Lower lobe of right lung (tissue), 2 donors: ENCODE measurements at regions not wholly inside any gene's neighbourhood (a gene's known extent, or its start where the extent isn't known, plus 50 kb on each side); places are given as distances from the start of the nearest gene placed in this dataset.

Experiments
- ATAC-seq, 2 donors: fragments of 200-7000 bp; cut with Tn5 transposase; one replicate each; pipeline ENCODE4 v1.9.1; 2020 to 2022; ENCODE audit warnings: mild to moderate bottlenecking in 2 of 2, moderate library complexity in 2 of 2
- DNase-seq: peaks from one replicate; pipeline ENCODE4 v3.0.0-alpha.2; 2020
- H3K27ac ChIP-seq: fragments of 200-600 bp; one replicate; pipeline ENCODE4 v1.8.0; 2022
- H3K27me3 ChIP-seq: fragments of 200-600 bp; one replicate; pipeline ENCODE4 v1.8.0; 2022; ENCODE audit warnings: low read depth
- H3K36me3 ChIP-seq: fragments of 200-600 bp; one replicate; pipeline ENCODE4 v1.8.0; 2022; ENCODE audit warnings: mild to moderate bottlenecking
- H3K4me1 ChIP-seq: fragments of 200-600 bp; one replicate; pipeline ENCODE4 v1.8.0; 2022
- H3K4me3 ChIP-seq: fragments of 200-600 bp; one replicate; pipeline ENCODE4 v1.8.0; 2022; ENCODE audit warnings: mild to moderate bottlenecking
- H3K9me3 ChIP-seq: fragments of 200-600 bp; one replicate; pipeline ENCODE4 v1.8.0; 2022
- intact Hi-C: fragments of 100-400 bp; cut with DNase I; formaldehyde crosslinking; loops from one replicate; pipeline ENCODE4 v1.11.0; 2022
- TF ChIP-seq, protein P1 (sequence below): fragments of 200-600 bp; IDR thresholded peaks from one replicate; pipeline ENCODE4 v1.8.0; 2022; ENCODE audit warnings: antibody characterized with exemption, mild to moderate bottlenecking
- donor health status: DM: no; HTN: yes; CAD: no; lungs with severe emphysema.

DNA sequence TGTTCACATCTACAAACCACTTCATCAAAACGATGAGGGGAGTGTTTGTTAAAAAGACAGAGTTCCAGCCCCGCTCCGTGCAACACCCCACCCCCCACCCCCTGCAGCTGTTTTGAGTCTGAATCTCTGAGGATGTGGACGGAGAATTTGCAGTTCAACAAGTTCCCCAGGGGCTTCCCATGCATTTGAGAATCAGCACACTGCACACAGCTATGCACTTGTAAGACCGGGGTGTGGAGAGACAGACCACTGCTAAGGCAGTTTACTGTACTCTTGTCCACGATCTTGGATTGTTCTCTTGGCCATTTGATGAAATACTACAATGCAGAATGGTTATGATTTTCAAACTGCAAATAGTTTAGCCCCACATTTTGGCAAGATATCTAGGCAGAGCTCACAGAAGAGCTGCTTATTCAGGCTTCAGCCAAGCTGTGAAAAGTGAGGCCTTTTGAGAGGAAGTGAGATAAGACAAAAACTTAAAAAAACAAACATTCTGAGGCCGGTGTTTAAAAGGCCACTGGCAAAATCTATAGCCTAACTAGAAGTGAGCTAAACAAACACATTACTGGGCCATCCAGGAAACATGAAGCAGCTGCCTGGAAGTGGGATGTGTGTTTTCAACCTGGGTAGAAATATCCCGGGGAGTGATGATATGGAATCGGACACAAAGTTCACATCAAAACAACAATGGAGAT, 308.2 kb upstream of the ADAMTS9 start:
- DNase-seq (no peak), ATAC-seq (peak in 1 of 2 donors; percentile 11)
- H3K36me3 ChIP-seq = no peaks in the 10 kb centered on the region
- H3K4me1 ChIP-seq = no peaks in the 10 kb centered on the region
- TF ChIP-seq, protein P1, sequence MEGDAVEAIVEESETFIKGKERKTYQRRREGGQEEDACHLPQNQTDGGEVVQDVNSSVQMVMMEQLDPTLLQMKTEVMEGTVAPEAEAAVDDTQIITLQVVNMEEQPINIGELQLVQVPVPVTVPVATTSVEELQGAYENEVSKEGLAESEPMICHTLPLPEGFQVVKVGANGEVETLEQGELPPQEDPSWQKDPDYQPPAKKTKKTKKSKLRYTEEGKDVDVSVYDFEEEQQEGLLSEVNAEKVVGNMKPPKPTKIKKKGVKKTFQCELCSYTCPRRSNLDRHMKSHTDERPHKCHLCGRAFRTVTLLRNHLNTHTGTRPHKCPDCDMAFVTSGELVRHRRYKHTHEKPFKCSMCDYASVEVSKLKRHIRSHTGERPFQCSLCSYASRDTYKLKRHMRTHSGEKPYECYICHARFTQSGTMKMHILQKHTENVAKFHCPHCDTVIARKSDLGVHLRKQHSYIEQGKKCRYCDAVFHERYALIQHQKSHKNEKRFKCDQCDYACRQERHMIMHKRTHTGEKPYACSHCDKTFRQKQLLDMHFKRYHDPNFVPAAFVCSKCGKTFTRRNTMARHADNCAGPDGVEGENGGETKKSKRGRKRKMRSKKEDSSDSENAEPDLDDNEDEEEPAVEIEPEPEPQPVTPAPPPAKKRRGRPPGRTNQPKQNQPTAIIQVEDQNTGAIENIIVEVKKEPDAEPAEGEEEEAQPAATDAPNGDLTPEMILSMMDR = no peak
- H3K4me3 ChIP-seq = no peak overlapping the region
- intact Hi-C loops = no loop called here
- H3K9me3 ChIP-seq = no peaks in the 10 kb centered on the region
- H3K27me3 ChIP-seq = no peaks in the 10 kb centered on the region
- no peak overlapping the region for H3K27ac ChIP-seq

DNA sequence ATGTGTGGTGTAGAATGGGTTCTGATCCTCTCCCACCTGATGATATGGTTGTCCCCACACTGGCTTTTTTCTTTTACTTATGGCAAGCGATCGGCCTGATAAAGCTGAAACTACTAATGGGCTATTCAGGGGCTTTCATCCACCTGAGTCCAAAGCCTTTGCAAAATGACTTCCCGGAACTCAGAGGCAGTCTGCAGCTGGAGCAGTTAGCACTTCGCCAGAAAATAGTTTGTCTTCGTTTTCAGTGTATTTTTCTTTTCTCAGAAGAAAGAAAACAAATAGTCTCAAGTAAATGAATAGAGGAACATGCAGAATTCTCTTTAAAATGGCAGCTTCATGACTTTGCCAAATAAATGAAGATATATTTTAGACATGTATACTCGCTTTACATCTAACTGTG, 306.0 kb upstream of the ADAMTS9 start:
- Histone ChIP-seq H3K27ac (no peak overlapping the region), H3K36me3 (no peaks in the 10 kb centered on the region), H3K4me1 (no peaks in the 10 kb centered on the region), H3K27me3 (no peaks in the 10 kb centered on the region), H3K9me3 (no peaks in the 10 kb centered on the region), H3K4me3 (no peak overlapping the region)
- DNase-seq (no peak), ATAC-seq (no peak)
- TF ChIP-seq, protein P1 = no peak
- intact Hi-C loops = no loop called here

DNA sequence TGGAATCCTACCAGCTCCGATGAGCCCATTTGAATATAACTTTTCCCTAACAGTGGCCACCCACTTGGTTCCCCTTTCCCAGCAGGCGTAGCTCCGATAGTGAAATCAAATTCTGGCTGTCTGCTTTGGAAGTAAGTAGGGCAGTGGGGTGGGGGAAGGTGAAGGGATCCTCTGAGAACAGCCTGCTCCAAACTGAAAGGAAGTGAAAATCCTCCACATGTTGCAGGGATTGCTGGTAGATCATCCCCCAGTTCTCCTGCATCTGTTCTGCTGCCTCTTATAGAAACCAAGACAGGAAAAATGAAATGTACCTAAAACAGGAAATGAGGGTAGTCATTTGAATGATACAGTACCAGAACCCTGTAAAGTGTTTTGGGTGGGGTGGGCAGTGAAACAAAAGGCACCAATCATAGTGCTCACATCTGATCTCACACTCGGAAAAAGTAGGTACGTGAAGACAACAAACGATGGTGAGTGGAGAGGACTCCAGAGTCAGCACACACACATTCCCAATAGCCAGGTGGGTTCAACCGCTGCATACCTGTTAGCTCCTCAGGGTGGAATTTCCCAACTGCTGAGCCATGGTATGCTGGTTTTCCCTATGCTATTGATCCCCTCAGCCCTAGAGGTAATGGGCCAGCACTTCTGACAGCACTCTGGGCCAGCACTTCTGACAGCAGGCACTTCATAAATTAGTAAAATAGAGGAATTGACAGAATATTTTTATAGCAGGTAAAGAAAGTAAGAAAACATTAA, 304.9 kb upstream of the ADAMTS9 start:
- TF ChIP-seq, protein P1 = no peak

DNA sequence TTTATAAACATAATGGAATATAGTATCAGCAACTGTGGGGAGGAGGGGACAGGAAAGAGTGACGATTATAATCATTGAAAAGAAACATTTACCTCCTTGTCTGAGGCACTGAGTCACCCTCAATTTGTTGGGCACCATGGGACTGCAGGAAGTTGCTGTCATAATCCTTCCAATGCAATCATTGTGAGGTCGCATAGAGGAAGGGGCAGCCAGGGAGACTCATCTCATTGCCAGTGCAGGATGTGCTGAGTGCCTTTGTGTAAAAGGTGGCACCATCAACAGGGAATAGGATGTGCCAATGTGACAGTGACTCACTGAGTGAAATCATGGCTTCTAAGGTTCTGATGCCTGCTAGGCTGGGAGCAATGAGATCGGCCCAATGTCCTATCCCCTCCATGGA, 300.4 kb upstream of the ADAMTS9 start:
- no peak for DNase-seq
- ATAC-seq = no peak
- TF ChIP-seq, protein P1 = no peak
- H3K4me3 ChIP-seq = no peak overlapping the region
- H3K4me1 ChIP-seq = no peaks in the 10 kb centered on the region
- no peaks in the 10 kb centered on the region for H3K27me3 ChIP-seq
- H3K27ac ChIP-seq = no peak overlapping the region
- no peaks in the 10 kb centered on the region for H3K9me3 ChIP-seq
- no peaks in the 10 kb centered on the region for H3K36me3 ChIP-seq
- intact Hi-C loops = no loop called here

More for the DNA sequence above, 304.9 kb upstream of the ADAMTS9 start:
- Histone ChIP-seq H3K9me3 (no peaks in the 10 kb centered on the region), H3K4me3 (no peak overlapping the region), H3K36me3 (no peaks in the 10 kb centered on the region), H3K27me3 (no peaks in the 10 kb centered on the region), H3K27ac (no peak overlapping the region), H3K4me1 (no peaks in the 10 kb centered on the region)
- intact Hi-C loops = no loop called here
- ATAC-seq (no peak), DNase-seq (no peak)

DNA sequence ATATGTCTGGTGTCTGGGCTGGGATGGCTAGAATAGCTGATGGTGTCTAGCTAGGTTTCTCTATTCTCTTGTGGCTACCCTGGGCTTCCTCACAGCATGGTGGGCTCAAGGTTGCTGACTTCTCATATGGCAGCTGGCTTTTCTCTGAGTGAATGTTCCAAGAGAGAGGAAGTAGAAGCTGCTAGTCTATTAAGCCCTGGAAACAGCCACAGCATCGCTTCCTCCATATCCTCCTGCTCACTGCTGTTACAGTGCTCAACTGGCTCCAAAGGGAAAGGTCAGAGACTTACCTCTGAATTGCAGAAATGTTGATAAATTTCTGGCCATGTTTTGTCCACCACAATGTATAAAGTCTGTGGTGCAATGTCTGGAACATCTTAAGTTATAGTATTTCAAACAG, 299.9 kb upstream of the ADAMTS9 start:
- DNase-seq (no peak), ATAC-seq (no peak)
- no peak overlapping the region for H3K4me3 ChIP-seq
- no peaks in the 10 kb centered on the region for H3K9me3 ChIP-seq
- no peaks in the 10 kb centered on the region for H3K27me3 ChIP-seq
- no peaks in the 10 kb centered on the region for H3K4me1 ChIP-seq
- intact Hi-C loops = no loop called here
- H3K36me3 ChIP-seq = no peaks in the 10 kb centered on the region
- no peak overlapping the region for H3K27ac ChIP-seq
- TF ChIP-seq, protein P1 = no peak
